Esophagus muscularis mucosa (tissue), 4 donors: ENCODE measurements at regions not wholly inside any gene's neighbourhood (a gene's known extent, or its start where the extent isn't known, plus 50 kb on each side); places are given as distances from the start of the nearest gene placed in this dataset.
"Not testable (repeated sequence)": the region's sequence is repeated elsewhere in the genome, so short reads cannot be mapped to it uniquely, and the experiment has no call there.

Experiments
- DNase-seq: peaks from one replicate; pipeline ENCODE4 v3.0.0-alpha.2; 2017; ENCODE audit errors: extremely low spot score
- H3K27ac ChIP-seq, 4 donors: fragments of 200-600 bp; sonication (generic); replicated peaks in 1 of 4; 1 replicate in 3 of 4; 2 replicates in 1 of 4; pipeline ENCODE4 v1.5.1; 2016 to 2019; ENCODE audit warnings: mild to moderate bottlenecking in 1 of 4
- H3K27me3 ChIP-seq, 4 donors: fragments of 200-600 bp; sonication (generic); one replicate each; pipeline versions ENCODE4 v1.5.1 to v1.6.0; 2016 to 2019
- H3K36me3 ChIP-seq, 4 donors: fragments of 200-600 bp; sonication (generic); one replicate each; pipeline ENCODE4 v1.5.1; 2016 to 2019
- H3K4me1 ChIP-seq, 4 donors: fragments of 200-600 bp; sonication (generic); one replicate each; pipeline ENCODE4 v1.5.1; 2016 to 2019
- H3K4me3 ChIP-seq, 4 donors: fragments of 200-600 bp; sonication (generic); 1 replicate in 2 of 4; 2 replicates in 2 of 4; pipeline ENCODE4 v1.5.1; 2016 to 2019; ENCODE audit warnings: mild to moderate bottlenecking in 4 of 4, moderate library complexity in 1 of 4
- H3K9me3 ChIP-seq, 4 donors: fragments of 200-600 bp; sonication (generic); 1 replicate in 3 of 4; 2 replicates in 1 of 4; pipeline ENCODE4 v1.5.1; 2016 to 2019
- EP300 ChIP-seq: sonication (generic); formaldehyde crosslinking; IDR thresholded peaks from one replicate; pipeline ENCODE4 v1.6.1; 2017; ENCODE audit warnings: antibody characterized with exemption
- POLR2A ChIP-seq: fragments of 450-650 bp; IDR thresholded peaks from one replicate; pipeline ENCODE4 v1.6.1; 2017; ENCODE audit warnings: antibody characterized with exemption, moderate library complexity, mild to moderate bottlenecking, low read depth
- POLR2AphosphoS5 ChIP-seq, 2 donors: sonication (generic); formaldehyde crosslinking; IDR thresholded peaks; one replicate each; pipeline ENCODE4 v1.6.1; 2017; ENCODE audit warnings: antibody characterized with exemption in 2 of 2
- WGBS: methylation state at CpG from one replicate; pipeline ENCODE4 v1.1.5; 2018; 5-methylcytosine and 5-hydroxymethylcytosine counted together
- intact Hi-C: fragments of 100-400 bp; cut with DNase I; formaldehyde crosslinking; loops from one replicate; pipeline ENCODE4 v1.15.1; 2023
- TF ChIP-seq, protein P1 (sequence below), 3 experiments: fragments of 200-600 bp in 2 of 3; fragments of 450-650 bp in 1 of 3; sonication (generic) in 2 of 3; IDR thresholded peaks; one replicate each; pipeline ENCODE4 v1.5.1; 2017 to 2019; ENCODE audit warnings: antibody characterized with exemption in 3 of 3, mild to moderate bottlenecking in 2 of 3, moderate library complexity in 1 of 3

DNA sequence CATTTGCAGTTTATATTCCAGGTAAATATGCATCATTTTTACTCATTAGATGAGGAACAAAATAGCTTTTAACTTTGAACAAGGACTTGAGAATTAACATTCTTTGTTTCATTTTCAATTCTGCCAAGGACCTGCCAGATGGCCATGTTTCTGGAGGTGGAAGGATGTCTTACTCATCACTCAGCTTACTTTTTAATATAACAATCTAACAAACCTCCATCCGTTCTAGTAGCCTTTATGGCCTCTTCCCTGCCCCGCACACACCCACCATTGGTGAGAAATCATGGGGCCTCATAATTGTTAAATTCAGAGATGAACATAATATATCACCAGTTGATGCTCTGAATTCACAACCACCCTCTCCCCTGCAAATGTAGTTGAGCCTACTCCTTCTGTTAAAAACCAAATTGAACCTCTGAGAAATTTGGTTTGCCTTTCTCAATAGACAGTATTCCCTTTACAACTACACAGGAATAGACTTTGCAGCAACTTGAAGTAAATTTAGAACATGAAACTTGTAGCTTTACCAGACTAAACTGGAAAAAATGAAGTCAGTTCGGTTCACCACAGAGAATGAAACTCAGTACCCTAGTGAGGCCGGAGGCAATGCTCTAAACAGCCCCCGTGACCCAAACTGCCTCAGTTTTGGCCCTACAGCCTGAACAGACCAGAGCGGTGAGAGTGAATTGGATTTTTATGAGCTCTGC lies 50.1 kb upstream of the ACSL4 start:
- no peak for TF ChIP-seq POLR2AphosphoS5 (IDR thresholded peaks at IDR 0.05)
- H3K4me3 ChIP-seq = no peak overlapping the region
- H3K27me3 ChIP-seq = no peaks in the 10 kb centered on the region
- no peak for DNase-seq
- intact Hi-C loops = no loop called here
- no peaks in the 10 kb centered on the region for H3K36me3 ChIP-seq
- H3K27ac ChIP-seq = no peak overlapping the region
- H3K4me1 ChIP-seq = no peaks in the 10 kb centered on the region
- H3K9me3 ChIP-seq = no peaks in the 10 kb centered on the region
- WGBS = 70% methylated on average over 6 of the region's 6 CpGs

DNA sequence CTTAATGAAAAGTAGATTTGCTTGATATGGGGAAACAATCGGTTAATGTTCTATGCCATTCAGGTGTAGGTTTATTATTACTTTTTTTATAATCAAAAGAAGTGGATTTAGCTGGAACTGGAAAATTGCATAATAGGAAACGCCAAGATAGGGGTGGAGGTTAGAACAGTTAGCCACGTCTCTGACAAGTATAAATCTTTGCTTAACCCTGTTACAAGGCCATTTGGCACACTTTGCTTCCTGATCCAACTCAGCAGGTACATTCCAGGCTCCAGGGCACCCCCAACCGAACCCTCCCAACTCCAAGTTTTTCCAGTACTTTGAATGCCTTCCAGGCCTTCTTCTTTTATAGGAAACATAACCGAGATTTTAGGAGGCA lies 50.6 kb upstream of the ACSL4 start:
- Histone ChIP-seq H3K9me3 (no peaks in the 10 kb centered on the region), H3K4me3 (no peak overlapping the region), H3K36me3 (no peaks in the 10 kb centered on the region), H3K4me1 (no peaks in the 10 kb centered on the region), H3K27ac (no peak overlapping the region), H3K27me3 (no peaks in the 10 kb centered on the region)
- TF ChIP-seq, protein P1, sequence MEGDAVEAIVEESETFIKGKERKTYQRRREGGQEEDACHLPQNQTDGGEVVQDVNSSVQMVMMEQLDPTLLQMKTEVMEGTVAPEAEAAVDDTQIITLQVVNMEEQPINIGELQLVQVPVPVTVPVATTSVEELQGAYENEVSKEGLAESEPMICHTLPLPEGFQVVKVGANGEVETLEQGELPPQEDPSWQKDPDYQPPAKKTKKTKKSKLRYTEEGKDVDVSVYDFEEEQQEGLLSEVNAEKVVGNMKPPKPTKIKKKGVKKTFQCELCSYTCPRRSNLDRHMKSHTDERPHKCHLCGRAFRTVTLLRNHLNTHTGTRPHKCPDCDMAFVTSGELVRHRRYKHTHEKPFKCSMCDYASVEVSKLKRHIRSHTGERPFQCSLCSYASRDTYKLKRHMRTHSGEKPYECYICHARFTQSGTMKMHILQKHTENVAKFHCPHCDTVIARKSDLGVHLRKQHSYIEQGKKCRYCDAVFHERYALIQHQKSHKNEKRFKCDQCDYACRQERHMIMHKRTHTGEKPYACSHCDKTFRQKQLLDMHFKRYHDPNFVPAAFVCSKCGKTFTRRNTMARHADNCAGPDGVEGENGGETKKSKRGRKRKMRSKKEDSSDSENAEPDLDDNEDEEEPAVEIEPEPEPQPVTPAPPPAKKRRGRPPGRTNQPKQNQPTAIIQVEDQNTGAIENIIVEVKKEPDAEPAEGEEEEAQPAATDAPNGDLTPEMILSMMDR (IDR thresholded peaks at IDR 0.05) = no peak
- TF ChIP-seq POLR2A = no peak
- no peak for TF ChIP-seq EP300
- no peak for TF ChIP-seq POLR2AphosphoS5 (IDR thresholded peaks at IDR 0.05)
- intact Hi-C loops = no loop called here
- 70% methylated on average over 5 of the region's 5 CpGs for WGBS
- DNase-seq = no peak

DNA sequence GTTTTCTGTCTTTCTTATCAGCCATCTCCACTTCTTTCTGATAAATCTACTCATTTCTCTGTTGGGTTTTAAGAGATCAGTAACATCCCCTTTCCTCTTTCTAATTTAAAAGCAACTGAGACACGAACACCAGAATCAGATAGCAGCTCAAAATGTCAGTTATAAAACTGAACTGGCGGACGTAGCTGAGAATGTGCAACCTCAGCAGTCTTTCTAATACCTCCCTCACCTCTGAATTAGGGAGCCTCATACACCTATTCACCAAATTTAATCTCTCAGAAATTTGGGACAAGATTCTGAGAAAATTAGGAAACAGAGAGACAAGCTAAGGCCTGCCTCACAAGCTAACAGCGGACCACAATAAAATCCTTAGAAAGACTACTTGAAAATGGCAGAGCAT lies 52.0 kb upstream of the ACSL4 start:
- Histone ChIP-seq H3K9me3 (no peaks in the 10 kb centered on the region), H3K27me3 (peaks cover 0 to 8% (median 0%) of the 10 kb centered on the region in 4 donors), H3K27ac (no peak overlapping the region), H3K4me1 (no peaks in the 10 kb centered on the region), H3K36me3 (no peaks in the 10 kb centered on the region), H3K4me3 (no peak overlapping the region)
- WGBS = 74% methylated on average over 4 of the region's 4 CpGs
- no peak for DNase-seq
- intact Hi-C loops = no loop called here
- TF ChIP-seq POLR2A (no peak), POLR2AphosphoS5 (IDR thresholded peaks at IDR 0.05) (no peak), EP300 (no peak)
- TF ChIP-seq, protein P1 (IDR thresholded peaks at IDR 0.05) = no peak

DNA sequence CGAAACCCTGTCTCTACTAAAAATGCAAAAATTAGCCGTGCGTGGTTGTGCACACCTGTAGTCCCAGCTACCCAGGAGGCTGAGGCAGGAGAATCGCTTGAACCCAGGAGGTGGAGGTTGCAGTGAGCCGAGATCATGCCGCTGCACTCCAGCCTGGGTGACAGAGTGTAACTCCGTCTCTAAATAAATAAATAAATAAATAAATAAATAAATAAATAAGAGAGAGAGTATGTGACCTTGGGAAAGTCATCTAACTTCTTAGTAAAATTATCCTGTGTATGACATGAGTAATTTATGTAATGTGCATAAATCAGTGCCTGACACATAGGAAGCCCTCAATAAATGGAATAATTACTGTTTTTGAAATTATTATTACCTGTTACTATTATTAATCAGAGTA lies 57.5 kb upstream of the ACSL4 start:
- 88% methylated on average over 7 of the region's 7 CpGs for WGBS
- intact Hi-C loops, H3K9me3 ChIP-seq, H3K4me3 ChIP-seq, H3K27ac ChIP-seq, H3K36me3 ChIP-seq, H3K27me3 ChIP-seq, DNase-seq, H3K4me1 ChIP-seq: not testable (repeated sequence)

DNA sequence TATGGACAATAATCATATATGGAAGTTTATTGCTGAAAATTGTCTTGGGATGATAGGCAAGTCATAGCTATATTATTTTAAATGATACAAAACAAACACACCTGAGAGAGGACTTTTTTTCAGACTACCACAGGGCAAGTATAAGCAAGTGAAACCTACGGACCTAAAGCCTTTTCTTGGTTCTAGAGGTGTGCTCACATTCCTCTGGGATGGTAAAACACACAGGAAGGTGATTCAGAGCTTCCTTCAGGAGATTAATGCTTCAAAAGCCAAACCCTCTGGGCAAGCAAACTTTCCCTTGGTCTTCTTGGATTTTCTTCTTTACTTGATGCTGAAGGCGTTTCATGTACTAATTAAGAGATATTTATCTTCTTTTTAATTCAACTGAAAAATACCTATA lies 60.1 kb upstream of the ACSL4 start:
- H3K27ac ChIP-seq = no peak overlapping the region
- TF ChIP-seq POLR2AphosphoS5 (IDR thresholded peaks at IDR 0.05) (no peak), EP300 (no peak), POLR2A (no peak)
- TF ChIP-seq, protein P1 (IDR thresholded peaks at IDR 0.05) = no peak
- H3K4me3 ChIP-seq = no peak overlapping the region
- no peaks in the 10 kb centered on the region for H3K36me3 ChIP-seq
- H3K9me3 ChIP-seq = no peaks in the 10 kb centered on the region
- 54% methylated on average over 2 of the region's 2 CpGs for WGBS
- no peaks in the 10 kb centered on the region for H3K4me1 ChIP-seq
- H3K27me3 ChIP-seq = peaks cover 0 to 8% (median 0%) of the 10 kb centered on the region in 4 donors
- DNase-seq = no peak
- intact Hi-C loops = no loop called here

DNA sequence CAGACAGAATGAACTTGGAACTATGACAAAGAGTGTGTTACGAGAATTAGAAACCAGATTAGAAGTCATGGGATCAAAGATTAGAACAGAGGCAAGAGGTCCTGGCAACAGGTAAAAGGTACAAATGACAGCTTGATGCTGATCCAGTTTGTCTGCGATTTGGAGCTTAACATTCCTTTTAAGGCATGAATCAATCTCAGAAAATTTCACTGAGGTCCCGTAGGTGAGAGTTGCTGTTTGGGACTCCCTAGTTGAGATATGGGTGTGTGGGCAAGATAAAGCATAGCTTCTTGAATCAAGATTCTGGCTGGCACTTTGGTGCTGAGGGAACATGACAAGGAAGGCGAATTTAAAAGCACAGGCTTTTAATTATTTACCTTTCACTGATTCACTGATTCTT lies 62.6 kb upstream of the ACSL4 start:
- no peak for DNase-seq
- intact Hi-C loops = no loop called here
- Histone ChIP-seq H3K9me3 (no peaks in the 10 kb centered on the region), H3K4me1 (no peaks in the 10 kb centered on the region), H3K4me3 (no peak overlapping the region), H3K36me3 (no peaks in the 10 kb centered on the region), H3K27ac (no peak overlapping the region), H3K27me3 (no peaks in the 10 kb centered on the region)
- 78% methylated on average over 4 of the region's 4 CpGs for WGBS
- no peak for TF ChIP-seq EP300
- TF ChIP-seq, protein P1 (IDR thresholded peaks at IDR 0.05) = no peak
- no peak for TF ChIP-seq POLR2A
- no peak for TF ChIP-seq POLR2AphosphoS5 (IDR thresholded peaks at IDR 0.05)
